GM18507 (cell line): ENCODE measurements at regions not wholly inside any gene's neighbourhood (a gene's known extent, or its start where the extent isn't known, plus 50 kb on each side); places are given as distances from the start of the nearest gene placed in this dataset.
"Not testable (repeated sequence)": the region's sequence is repeated elsewhere in the genome, so short reads cannot be mapped to it uniquely, and the experiment has no call there.

Experiments
- DNase-seq: peaks from one replicate; pipeline ENCODE4 v3.0.0; 2011; ENCODE audit warnings: low read depth; ENCODE audit not compliant: insufficient read length; ENCODE audit errors: extremely low spot score
- FAIRE-seq: peaks from 2 replicates; lab custom pipeline; 2011; peaks lifted over from hg19 to GRCh38; lab: Jason Lieb, UNC

DNA sequence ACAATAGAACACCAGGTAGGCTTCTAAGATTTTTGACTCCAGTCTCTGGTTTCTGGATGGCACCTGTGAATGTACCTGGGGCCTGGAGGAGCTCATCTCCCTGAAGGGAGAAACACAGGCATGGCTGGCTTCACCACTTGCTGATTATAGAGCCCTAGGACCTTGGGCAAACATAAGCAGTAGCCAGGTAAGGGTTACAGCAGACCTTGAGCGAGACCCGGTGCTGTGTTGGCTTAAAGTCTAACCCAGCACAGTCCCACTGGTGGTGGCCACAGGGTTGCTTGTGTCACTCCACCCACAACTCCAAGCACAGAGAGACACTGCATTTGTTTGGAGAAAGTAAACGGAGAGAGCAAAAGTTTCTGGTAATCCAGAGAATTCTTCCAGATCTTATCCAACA is 104.7 kb upstream of the SPOPL start:
- FAIRE-seq: no peak
- no peak for DNase-seq

GRCh38 chr2:138403431-138403927 is 98.1 kb upstream of the SPOPL start:
- FAIRE-seq (no peak), DNase-seq (no peak)

GRCh38 chr2:138414014-138414413 is 87.6 kb upstream of the SPOPL start:
- DNase-seq (no peak), FAIRE-seq (no peak)

DNA sequence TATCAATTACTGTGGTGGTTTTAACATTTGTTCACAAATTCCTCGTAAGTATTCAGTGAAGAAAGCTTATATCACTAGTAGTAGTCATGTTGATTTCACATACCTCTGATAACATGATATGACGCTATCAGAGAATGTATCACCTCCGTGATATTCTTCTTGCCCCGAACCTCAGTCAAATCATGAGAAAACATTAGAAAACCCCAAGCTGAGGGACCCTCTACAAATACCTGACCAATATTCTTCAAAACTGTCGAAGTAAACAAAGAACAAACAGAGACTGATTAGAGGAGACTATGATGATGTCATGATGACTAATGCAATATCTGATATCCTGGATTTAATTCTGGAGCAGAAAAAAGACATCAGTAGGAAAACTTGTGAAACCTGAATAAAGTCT is 85.6 kb upstream of the SPOPL start:
- DNase-seq (no peak), FAIRE-seq (no peak)

- DNase-seq (no peak), FAIRE-seq (no peak)
Observed at GRCh38 chr2:138418453-138418852, 83.1 kb upstream of the SPOPL start.

- FAIRE-seq (no peak), DNase-seq (no peak)
Observed at GRCh38 chr2:138421315-138421970, 80.1 kb upstream of the SPOPL start.

DNA sequence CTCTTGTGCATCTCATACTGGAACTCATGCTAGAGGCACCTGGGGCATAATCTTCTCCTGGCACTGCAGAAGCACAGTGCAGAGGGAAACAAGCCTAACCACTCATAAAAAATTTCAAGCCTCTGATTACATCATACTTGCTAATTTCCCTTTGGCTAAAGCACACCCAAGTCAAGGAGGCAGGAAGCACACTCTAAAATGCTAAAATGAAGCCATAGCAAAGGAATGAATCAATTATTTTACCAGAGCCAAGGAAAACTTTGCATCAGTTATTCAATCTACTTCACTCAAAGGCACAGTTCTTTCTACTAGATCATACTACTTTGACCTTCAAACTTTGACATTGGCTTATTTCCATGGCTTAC is 79.6 kb upstream of the SPOPL start:
- DNase-seq (no peak), FAIRE-seq (no peak)

GRCh38 chr2:138423198-138423597 is 78.4 kb upstream of the SPOPL start:
- FAIRE-seq: no peak

GRCh38 chr2:138423745-138424144 is 77.8 kb upstream of the SPOPL start:
- FAIRE-seq: no peak

More at GRCh38 chr2:138423198-138423597, 78.4 kb upstream of the SPOPL start:
- no peak for DNase-seq

GRCh38 chr2:138424436-138425140 is 77.0 kb upstream of the SPOPL start:
- no peak for FAIRE-seq
- no peak for DNase-seq

More at GRCh38 chr2:138423745-138424144, 77.8 kb upstream of the SPOPL start:
- no peak for DNase-seq

- DNase-seq, FAIRE-seq: not testable (repeated sequence)
Observed at GRCh38 chr2:138426116-138426515, 75.5 kb upstream of the SPOPL start.

DNA sequence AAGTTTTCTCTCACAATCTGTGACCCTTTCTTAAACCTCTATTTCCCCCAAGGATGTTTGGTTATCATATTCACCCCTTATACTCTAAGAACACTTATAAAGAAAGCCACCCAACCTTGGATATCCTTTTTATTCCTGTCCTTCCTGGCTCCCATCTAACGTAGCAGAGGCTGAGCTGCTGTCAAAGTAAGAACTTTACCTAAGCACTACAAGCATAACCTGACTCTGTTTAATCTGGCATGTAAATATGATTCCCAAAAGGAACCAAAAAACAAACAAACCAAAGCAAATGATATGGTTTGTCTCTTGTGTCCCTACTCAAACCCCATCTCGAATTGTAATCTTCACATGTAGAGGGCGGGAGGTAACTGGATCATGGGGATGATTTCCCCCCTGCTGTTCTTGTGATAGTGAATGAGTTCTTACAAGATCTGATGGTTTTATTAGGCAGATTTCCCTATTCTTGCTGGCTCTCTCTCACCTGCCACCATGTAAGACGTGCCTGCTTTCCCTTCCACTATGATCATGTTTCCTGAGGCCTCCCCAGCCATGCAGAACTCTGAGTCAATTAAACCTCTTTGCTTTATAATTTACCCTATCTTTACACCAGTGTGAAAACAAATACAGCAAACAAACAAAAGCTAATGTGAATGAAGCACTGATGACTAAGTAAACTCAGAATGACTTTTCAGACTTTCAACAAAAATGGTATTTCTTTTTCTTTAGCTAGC is 72.7 kb upstream of the SPOPL start:
- no peak for FAIRE-seq
- no peak for DNase-seq

- FAIRE-seq: no peak
Observed at GRCh38 chr2:138430181-138430580, 71.4 kb upstream of the SPOPL start.

DNA sequence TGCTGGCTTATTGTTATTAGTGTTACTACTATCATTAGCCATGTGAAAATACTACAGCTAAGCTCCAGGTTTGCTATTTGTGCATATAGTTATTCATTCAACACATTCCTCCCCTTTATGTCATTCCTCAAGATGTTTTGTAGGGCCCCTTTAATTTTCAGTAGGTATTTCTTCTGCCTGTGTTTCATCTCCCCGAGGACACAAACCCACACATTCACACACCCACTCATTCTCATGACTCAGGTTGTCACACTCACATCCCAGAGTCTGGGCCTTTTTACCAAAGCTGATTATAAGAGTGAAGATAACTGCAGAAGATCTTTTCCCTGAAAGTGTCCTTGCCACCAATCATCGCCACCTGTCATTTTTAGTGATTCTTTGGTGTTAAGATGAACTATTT is 68.6 kb upstream of the SPOPL start:
- FAIRE-seq: peak; percentile 66
- DNase-seq: no peak

More at GRCh38 chr2:138430181-138430580, 71.4 kb upstream of the SPOPL start:
- DNase-seq: no peak

- DNase-seq (no peak), FAIRE-seq (no peak)
Observed at GRCh38 chr2:138433995-138434951, 67.3 kb upstream of the SPOPL start.

- no peak for DNase-seq
- FAIRE-seq: no peak
Observed at GRCh38 chr2:138435701-138436100, 65.9 kb upstream of the SPOPL start.

GRCh38 chr2:138439733-138440132 is 61.8 kb upstream of the SPOPL start:
- DNase-seq (no peak), FAIRE-seq (no peak)

- FAIRE-seq (no peak), DNase-seq (no peak)
Observed at GRCh38 chr2:138440759-138441158, 60.8 kb upstream of the SPOPL start.

GRCh38 chr2:138441916-138442315 is 59.7 kb upstream of the SPOPL start:
- FAIRE-seq (no peak), DNase-seq (no peak)
